HG02943 (cell line): ENCODE measurements at regions not wholly inside any gene's neighbourhood (a gene's known extent, or its start where the extent isn't known, plus 50 kb on each side); places are given as distances from the start of the nearest gene placed in this dataset.
"Not testable (repeated sequence)": the region's sequence is repeated elsewhere in the genome, so short reads cannot be mapped to it uniquely, and the experiment has no call there.

Source experiments
- ATAC-seq: cut with Tn5 transposase; IDR thresholded peaks from one replicate; pipeline ENCODE4 v1.9.1; 2021; ENCODE audit warnings: mild to moderate bottlenecking, low read depth, moderate library complexity; ENCODE audit not compliant: unreplicated experiment

GRCh38 chr6:139983555-139984276 is 609.3 kb upstream of the CITED2 start:
- no peak for ATAC-seq

GRCh38 chr6:139982652-139983295 is 608.3 kb upstream of the CITED2 start:
- ATAC-seq: no peak

- no peak for ATAC-seq
These were observed 607.7 kb upstream of the CITED2 start for GRCh38 chr6:139982195-139982594.

DNA sequence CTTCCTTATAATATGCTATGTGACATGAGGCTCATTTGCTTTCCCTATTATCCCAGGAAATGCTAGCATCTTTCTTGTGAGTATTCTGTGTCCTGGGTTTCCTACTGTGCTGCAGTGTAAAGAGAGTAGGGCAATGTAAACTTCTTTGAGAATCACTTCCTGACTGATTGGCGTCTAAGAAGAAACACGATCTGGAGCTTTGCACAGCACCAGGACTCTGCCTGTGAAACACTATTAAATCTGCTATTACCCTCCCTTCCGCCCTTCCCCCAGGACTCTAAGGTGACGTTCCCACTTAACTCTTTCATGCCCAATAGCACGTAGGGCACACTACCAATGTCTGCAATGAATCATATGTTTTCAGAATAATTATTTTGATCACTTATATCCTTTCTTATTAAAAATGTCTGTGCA is 607.3 kb upstream of the CITED2 start:
- ATAC-seq: no peak

DNA sequence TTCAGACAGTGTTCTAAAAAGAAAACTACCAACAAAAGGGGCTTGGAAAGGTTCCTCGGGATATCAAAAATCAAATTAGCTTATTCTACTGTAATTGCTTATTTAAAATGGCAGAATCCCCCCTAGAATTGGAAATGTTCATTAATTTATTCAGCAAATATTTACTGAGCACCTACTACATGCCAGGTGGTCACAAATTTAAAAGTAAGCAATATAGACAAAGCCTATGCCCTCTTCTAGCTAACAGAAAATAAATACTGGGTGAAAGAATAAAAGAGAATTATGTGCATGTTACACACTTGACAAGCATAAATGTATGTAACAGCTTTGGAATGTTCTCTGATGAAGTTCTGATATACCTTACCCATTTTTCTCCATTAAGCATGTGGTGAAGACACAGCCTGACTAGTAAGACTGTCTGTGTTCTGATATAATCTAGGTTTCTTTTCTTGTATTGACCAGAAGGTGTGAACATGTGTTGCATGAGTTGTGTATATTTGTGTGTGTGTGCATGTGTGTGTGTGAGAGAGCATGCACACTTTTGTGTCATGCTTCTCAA is 606.7 kb upstream of the CITED2 start:
- ATAC-seq: no peak

DNA sequence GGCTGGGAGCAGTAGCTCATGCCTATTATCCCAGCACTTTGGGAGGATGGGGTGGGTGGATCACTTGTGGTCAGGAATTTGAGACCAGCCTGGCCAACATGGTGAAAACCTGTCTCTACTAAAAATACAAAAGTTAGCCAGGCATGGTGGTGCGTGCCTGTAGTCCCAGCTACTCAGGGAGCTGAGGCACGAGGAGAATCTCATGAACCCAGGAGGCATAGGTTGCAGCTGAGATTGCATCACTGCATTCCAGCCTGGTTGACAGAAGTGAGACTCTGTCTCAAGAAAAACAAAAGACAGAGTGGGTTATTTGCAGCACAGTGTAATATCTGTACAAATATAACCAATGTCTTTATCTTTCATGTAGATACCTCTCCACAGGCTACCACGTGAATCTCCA is 606.2 kb upstream of the CITED2 start:
- ATAC-seq: not testable (repeated sequence)

- no peak for ATAC-seq
These were observed 604.7 kb upstream of the CITED2 start for GRCh38 chr6:139979021-139979725.

DNA sequence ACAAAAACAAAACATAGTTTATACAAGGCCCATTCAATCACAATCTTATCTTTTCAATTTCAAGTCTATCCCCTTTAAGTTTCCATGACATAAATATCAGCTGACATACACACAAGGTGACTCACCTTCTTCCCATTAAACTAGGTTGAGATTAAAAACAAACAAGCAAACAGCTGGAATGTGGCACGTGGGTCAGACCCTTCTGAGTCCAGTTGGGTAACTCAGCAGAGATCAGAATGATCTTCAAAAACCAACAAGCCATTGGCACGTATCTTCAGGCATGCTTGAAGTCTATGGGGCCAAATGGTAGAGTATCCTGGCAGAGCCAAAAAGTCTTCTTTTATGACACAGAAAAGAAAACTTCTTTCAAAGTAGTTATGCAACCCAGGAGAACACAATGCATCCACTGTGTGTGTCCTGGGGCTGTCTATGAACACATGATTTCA is 603.5 kb upstream of the CITED2 start:
- no peak for ATAC-seq

GRCh38 chr6:139973669-139974344 is 599.4 kb upstream of the CITED2 start:
- ATAC-seq: no peak

DNA sequence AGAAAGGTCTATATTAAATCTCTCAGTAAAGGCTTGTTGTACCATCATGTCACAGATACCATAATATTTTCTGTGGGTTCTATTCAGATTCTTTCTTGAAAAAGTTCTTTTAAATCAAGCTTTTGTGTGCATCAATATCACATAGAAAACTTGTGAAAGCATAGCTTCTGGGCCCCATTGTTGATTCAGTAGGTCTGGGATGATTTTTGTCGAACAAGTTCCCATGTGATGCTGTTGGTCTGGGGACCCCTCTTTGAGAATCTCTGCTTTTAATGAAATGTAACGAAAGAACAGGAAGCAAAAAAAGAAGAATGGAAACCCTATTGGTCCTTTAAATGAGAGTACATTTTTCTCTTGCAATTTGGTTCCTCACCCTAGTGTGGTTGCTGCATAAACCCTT is 597.7 kb upstream of the CITED2 start:
- ATAC-seq: no peak

DNA sequence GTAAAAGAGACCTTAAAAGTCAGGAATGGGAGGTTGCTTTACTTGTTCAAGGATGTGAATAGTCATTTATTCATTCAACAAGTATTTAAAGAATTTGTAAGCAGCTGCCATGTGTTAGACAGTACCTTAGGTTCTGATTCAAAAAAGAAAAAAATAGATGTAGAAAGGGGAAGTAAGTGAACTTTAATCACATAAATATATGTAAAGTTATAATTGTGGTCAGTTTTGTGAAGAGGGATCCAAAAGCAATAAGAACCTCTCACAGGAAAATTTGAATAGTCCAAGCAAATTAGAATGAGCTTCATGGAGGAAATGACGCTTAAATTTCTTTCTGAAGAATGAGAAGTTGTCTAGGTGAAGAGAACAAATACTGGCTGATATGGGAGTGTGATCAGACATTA is 596.1 kb upstream of the CITED2 start:
- ATAC-seq: no peak

DNA sequence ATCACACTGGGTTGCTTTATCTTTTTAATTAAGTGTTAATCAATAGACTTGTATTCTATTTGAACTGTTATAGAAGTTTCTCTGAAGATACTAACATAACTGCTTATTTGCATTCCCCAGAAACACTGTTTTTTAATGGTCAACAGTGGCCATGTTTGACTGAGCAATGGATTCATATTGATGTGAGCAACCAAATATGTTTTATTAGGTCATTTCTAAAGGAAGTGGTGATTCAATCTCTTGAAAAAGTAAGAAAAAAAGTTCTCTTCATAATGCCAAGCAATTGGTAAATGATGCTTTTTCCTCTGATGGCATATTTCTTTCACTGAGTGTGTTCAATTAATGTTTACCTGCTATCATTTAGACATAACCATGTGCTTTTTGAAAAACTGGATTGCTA is 593.0 kb upstream of the CITED2 start:
- no peak for ATAC-seq

DNA sequence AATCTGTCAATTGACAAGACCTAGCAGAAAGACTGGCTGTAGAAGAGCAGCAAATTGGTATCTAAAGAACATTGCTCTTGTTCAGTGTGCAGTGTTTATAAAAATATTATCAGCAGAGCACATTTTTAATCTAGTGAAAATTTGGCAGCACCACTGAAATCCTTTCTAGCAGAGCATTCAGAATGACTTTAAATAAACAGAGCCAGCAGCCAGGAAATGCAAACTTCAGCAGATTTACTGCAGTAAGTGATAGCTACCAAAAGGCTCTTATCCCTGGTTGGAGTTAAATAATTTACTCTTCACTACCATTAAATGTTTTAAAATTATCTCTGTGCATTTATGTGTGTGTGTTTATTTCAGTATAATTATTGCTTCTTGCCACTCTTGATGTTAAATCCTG is 590.9 kb upstream of the CITED2 start:
- ATAC-seq: no peak

DNA sequence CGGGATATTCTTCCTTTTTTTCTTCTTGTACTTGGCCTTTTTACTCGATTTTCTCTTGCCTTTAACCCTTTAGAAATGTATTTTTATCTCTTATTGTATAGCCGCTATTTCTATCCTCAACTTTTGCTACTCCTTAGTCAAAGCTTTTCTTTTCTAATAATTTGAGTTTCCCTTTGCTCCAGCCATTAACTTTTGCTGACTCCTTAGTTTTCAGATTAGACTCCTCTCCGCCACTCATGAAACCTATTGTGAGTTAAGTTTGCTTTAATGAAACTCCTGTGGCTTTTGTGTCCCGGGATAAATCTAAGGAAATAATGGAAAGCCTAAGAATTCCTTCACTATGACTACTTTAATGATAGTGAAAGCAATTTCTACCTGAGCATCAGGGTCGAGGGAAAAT is 590.3 kb upstream of the CITED2 start:
- no peak for ATAC-seq

GRCh38 chr6:139962654-139963347 is 588.4 kb upstream of the CITED2 start:
- ATAC-seq: no peak

DNA sequence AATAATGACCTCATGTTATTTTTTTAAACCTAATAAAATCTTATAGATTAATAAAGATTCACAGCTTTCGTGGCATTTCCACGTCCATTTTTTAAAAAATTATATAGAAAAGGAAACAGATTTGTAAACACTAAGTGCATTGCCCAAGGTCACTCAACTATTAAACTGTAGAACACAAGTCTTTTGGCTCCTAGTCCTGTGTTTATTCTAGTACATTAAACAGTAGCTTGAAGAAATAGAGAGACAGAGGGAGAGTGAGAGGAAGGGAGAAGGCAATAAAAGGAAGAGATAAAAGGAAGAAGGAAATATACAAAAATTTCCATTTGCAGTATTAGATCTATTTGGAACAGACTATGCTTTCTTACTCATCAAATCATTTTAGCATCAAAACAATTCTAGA is 586.7 kb upstream of the CITED2 start:
- no peak for ATAC-seq

- no peak for ATAC-seq
These were observed 586.2 kb upstream of the CITED2 start for GRCh38 chr6:139960671-139961070.

DNA sequence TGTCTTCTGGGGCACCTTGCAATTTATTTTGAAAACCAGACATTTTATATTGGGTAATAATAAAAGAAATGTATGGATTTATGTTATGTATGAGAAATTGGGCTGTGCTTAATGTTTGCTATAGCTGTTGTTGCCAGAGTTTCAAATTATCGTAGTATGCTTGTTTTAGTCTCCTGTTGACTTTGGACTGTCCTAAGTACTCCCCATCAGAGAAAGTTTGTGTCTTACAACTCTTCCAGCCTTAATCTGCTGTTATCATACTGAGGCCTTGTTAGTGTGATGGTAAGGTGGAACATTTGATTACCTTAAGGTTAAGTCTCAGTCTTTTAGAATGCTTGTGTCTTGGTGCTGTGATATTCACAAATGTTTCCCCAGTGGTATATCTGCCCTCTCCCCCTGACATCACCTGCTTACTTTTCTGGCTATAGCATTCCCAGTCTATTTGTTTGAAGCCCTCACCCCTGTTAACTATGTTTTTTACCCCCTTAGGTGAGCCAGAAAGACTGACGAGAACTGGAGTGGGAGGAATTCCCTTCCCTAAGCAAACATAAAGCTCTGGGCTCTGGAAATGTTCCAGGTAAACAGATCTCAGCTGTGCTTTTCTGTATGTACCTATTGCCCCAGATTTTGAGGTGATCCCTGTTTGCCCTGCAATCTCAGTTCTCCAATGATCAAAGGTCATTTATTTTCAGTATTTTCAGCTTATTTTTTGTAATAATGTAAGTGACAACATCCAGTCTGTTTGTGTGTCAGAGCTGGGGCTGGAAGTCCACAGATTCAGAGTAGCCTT is 581.1 kb upstream of the CITED2 start:
- ATAC-seq: no peak

DNA sequence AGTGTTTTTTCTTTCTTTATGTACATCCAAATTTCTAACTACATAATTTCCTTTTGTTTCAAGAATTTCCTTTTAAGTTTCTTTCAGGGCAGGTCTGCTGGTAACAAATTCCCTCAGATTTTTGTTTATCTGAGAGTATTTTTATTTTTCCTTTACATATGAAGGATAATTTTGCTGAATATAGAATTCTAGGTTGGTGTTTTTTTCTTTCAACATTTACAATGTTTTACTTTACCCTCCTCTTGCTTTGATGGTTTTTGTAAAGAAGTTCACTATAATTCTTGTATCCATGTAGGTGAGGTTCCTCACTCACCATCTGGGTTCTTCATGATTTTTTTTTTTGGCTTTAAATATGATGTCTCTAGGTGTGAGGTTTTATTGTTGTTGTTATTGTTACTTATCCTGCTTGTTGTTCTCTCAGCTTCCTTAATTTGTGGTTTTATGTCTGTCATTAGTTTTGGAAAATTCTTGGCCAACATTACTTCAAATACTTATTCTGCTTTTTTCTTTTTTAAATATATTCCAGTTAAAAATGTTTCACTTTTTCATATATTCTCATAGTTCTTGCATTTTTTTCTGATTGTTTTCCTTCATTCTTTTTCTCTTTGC is 580.1 kb upstream of the CITED2 start:
- ATAC-seq: no peak
